HG03097 (cell line): ENCODE measurements at regions not wholly inside any gene's neighbourhood (a gene's known extent, or its start where the extent isn't known, plus 50 kb on each side); places are given as distances from the start of the nearest gene placed in this dataset.
"Not testable (repeated sequence)": the region's sequence is repeated elsewhere in the genome, so short reads cannot be mapped to it uniquely, and the experiment has no call there.

ENCODE experiments used
- ATAC-seq: cut with Tn5 transposase; IDR thresholded peaks from one replicate; pipeline ENCODE4 v1.9.1; 2021; ENCODE audit not compliant: unreplicated experiment, low FRiP score

GRCh38 chr5:56733580-56733979, 81.8 kb upstream of the MAP3K1 start:
- no peak for ATAC-seq

GRCh38 chr5:56732121-56732520, 83.2 kb upstream of the MAP3K1 start:
- ATAC-seq = no peak

- not testable (repeated sequence) for ATAC-seq
These were observed 83.9 kb upstream of the MAP3K1 start for GRCh38 chr5:56731473-56731872.

GRCh38 chr5:56729488-56729887, 85.9 kb upstream of the MAP3K1 start:
- ATAC-seq = no peak

GRCh38 chr5:56725711-56726411, 89.5 kb upstream of the MAP3K1 start:
- ATAC-seq = no peak

GRCh38 chr5:56724857-56725256, 90.5 kb upstream of the MAP3K1 start:
- ATAC-seq = not testable (repeated sequence)

GRCh38 chr5:56722317-56722716, 93.0 kb upstream of the MAP3K1 start:
- ATAC-seq = no peak

GRCh38 chr5:56717253-56717987, 97.9 kb upstream of the MAP3K1 start:
- no peak for ATAC-seq

GRCh38 chr5:56715986-56716385, 99.4 kb upstream of the MAP3K1 start:
- no peak for ATAC-seq

GRCh38 chr5:56712895-56713591, 102.3 kb upstream of the MAP3K1 start:
- no peak for ATAC-seq

- no peak for ATAC-seq
These were observed 104.3 kb upstream of the MAP3K1 start for GRCh38 chr5:56710826-56711590.

- ATAC-seq = no peak
These were observed 108.8 kb upstream of the MAP3K1 start for GRCh38 chr5:56706504-56706903.

- ATAC-seq = no peak
These were observed 110.1 kb upstream of the MAP3K1 start for GRCh38 chr5:56705217-56705616.

GRCh38 chr5:56703952-56704351, 111.4 kb upstream of the MAP3K1 start:
- no peak for ATAC-seq

- ATAC-seq = no peak
These were observed 114.6 kb upstream of the MAP3K1 start for GRCh38 chr5:56700711-56701110.

GRCh38 chr5:56699538-56699937, 115.8 kb upstream of the MAP3K1 start:
- no peak for ATAC-seq

GRCh38 chr5:56698463-56699381, 116.6 kb upstream of the MAP3K1 start:
- no peak for ATAC-seq

- ATAC-seq = no peak
These were observed 118.4 kb upstream of the MAP3K1 start for GRCh38 chr5:56696900-56697299.

GRCh38 chr5:56693220-56693579, 122.1 kb upstream of the MAP3K1 start:
- no peak for ATAC-seq
